GM21737 (cell line): ENCODE measurements at regions not wholly inside any gene's neighbourhood (a gene's known extent, or its start where the extent isn't known, plus 50 kb on each side); places are given as distances from the start of the nearest gene placed in this dataset.

Experiments used
- ATAC-seq: cut with Tn5 transposase; IDR thresholded peaks from one replicate; pipeline ENCODE4 v1.9.1; 2021; ENCODE audit warnings: mild to moderate bottlenecking, moderate library complexity; ENCODE audit not compliant: unreplicated experiment

GRCh38 chr2:45275806-45276205 is 266.6 kb upstream of the SIX2 start:
- ATAC-seq: no peak

GRCh38 chr2:45275242-45275805 is 266.1 kb upstream of the SIX2 start:
- no peak for ATAC-seq

GRCh38 chr2:45274250-45274926 is 265.1 kb upstream of the SIX2 start:
- ATAC-seq: no peak

GRCh38 chr2:45273412-45274249 is 264.4 kb upstream of the SIX2 start:
- no peak for ATAC-seq

- no peak for ATAC-seq
These were observed 263.5 kb upstream of the SIX2 start for GRCh38 chr2:45272549-45273265.

GRCh38 chr2:45269149-45269793 is 260.0 kb upstream of the SIX2 start:
- ATAC-seq: no peak

- ATAC-seq: no peak
These were observed 259.4 kb upstream of the SIX2 start for GRCh38 chr2:45268631-45269030.

GRCh38 chr2:45267062-45267792 is 258.0 kb upstream of the SIX2 start:
- no peak for ATAC-seq

GRCh38 chr2:45265336-45265735 is 256.1 kb upstream of the SIX2 start:
- ATAC-seq: no peak

- no peak for ATAC-seq
These were observed 255.3 kb upstream of the SIX2 start for GRCh38 chr2:45264227-45265225.

- ATAC-seq: no peak
These were observed 253.9 kb upstream of the SIX2 start for GRCh38 chr2:45263147-45263546.

- ATAC-seq: no peak
These were observed 252.5 kb upstream of the SIX2 start for GRCh38 chr2:45261746-45262145.

GRCh38 chr2:45260946-45261345 is 251.7 kb upstream of the SIX2 start:
- no peak for ATAC-seq

- ATAC-seq: no peak
These were observed 250.4 kb upstream of the SIX2 start for GRCh38 chr2:45259547-45260160.

- ATAC-seq: no peak
These were observed 249.9 kb upstream of the SIX2 start for GRCh38 chr2:45259138-45259537.

GRCh38 chr2:45258311-45258710 is 249.1 kb upstream of the SIX2 start:
- no peak for ATAC-seq

GRCh38 chr2:45257820-45258219 is 248.6 kb upstream of the SIX2 start:
- no peak for ATAC-seq

GRCh38 chr2:45256867-45257641 is 247.8 kb upstream of the SIX2 start:
- ATAC-seq: no peak
